Urothelium cell line (cell line): ENCODE measurements at regions not wholly inside any gene's neighbourhood (a gene's known extent, or its start where the extent isn't known, plus 50 kb on each side); places are given as distances from the start of the nearest gene placed in this dataset.
"Not testable (repeated sequence)": the region's sequence is repeated elsewhere in the genome, so short reads cannot be mapped to it uniquely, and the experiment has no call there.

Experiments
- DNase-seq: peaks from one replicate; pipeline ENCODE4 v3.0.0; 2011; ENCODE audit warnings: low spot score, mixed read lengths
- FAIRE-seq: peaks from 2 replicates; lab custom pipeline; 2011; peaks lifted over from hg19 to GRCh38; lab: Jason Lieb, UNC

DNA sequence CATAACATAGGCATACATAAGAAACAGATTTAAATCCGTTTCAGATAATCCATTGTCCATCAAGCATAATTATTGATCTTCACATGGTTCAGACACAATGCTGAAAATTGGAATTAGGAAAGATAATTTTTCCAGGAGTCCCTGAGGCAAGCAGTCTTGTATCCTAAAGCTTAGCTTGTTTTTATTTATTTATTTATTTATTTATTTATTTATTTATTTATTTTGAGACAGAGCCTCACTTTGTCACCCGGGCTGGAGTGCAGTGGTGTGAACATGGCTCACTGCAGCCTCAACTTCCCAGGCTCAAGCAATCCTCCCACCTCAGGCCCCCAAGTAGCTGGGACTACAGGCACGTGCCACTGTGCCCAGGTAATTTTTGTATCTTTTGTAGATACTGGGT, 89.7 kb upstream of the USP25 start:
- not testable (repeated sequence) for DNase-seq, FAIRE-seq

DNA sequence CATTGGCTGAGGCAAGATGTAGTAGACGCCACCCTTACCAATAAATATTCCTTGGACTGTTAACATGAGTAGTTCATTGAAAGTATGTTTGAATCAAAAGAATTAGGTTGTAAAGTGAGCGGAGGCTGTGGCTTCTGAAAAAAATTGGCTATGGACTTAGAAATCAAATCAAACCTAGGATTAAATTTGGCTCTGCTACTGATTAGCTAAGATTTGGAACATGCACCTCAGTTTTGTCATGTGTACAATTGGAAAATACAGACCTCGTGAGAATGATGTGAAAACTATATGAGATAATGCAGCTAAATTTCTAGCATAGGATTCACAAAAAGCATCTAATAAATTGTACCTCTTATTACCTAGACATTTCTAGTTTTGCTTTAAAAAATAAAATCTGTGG, 85.3 kb upstream of the USP25 start:
- FAIRE-seq (no peak), DNase-seq (no peak)

- FAIRE-seq (no peak), DNase-seq (no peak)
Measured at GRCh38 chr21:15645830-15646229, 84.0 kb upstream of the USP25 start.

DNA sequence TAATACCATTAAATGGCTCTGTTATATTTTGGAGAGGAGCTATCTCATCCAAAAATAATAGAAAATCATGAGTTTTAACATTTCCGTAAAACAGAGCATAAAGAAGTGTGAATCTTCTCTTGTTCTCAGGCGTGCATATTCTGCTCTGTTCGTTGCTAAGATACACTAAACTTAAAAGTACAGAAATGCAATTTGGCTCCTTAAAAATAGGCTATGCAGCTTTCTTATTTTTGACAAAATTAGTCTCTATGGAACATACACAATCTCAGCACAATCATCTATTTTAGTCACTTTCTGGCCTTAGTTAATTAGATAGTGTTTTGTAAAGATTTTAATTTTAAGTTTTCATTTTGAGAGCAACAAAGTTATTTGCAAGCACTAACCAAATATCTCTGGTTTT, 79.0 kb upstream of the USP25 start:
- FAIRE-seq = no peak

DNA sequence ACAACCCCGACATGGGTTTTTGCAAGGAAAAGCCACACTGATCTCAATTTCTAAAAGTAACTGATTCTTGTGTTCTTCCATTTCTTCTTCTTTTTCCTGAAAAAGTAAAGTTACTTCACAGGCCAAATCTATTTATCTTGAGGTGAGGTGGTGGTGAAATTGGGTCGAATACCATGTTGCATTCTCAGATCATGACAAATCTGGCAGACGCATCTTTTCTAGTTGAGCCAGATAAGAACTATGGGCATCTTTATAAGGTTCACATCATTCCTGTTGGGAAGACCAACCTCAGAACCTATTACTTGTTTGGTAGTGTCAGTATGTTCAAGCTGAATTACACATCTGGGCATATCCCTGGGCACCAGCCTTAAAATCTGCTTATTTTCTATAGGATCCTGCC, 78.6 kb upstream of the USP25 start:
- FAIRE-seq (no peak), DNase-seq (no peak)

More for the DNA sequence above, 79.0 kb upstream of the USP25 start:
- no peak for DNase-seq

DNA sequence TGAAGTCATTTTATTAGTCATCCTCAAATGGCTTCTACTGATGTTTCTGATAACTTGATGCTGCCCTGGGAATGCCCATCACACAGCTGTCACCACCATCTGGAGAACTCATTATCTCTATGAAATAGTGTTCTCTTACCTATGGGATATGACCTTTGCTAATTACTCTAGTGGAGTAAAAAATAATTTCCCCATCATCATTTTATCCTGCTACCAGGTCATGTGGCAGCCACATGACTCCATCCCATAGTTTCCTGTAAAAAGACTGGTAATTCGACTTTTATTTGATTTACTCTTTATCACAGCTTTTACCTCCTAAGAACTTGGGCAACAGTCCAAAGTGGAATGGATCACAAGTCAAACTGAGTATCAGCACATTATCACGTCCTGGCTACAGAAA, 76.1 kb upstream of the USP25 start:
- FAIRE-seq = no peak
- no peak for DNase-seq

DNA sequence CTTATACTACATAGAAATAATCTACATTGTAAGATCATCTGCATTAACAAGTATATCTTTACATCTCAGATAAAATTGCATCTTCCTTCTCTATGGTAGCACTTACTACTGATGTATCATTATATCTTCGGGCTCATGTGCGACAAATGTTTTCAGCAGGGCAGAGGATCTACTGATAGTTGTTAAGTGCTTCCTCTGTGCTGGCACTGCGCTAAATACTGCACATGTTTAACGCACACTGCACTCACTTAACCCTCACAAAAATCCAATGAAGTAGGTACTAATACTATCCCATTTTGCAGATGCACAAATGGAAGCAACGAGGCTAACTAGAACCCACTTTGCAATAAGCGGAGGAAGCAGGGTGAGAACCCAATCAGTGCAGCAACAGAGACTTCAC, 75.6 kb upstream of the USP25 start:
- DNase-seq = no peak

GRCh38 chr21:15659753-15660422, 69.9 kb upstream of the USP25 start:
- no peak for FAIRE-seq
- no peak for DNase-seq

More for the DNA sequence above, 75.6 kb upstream of the USP25 start:
- no peak for FAIRE-seq

GRCh38 chr21:15660423-15660804, 69.4 kb upstream of the USP25 start:
- FAIRE-seq (no peak), DNase-seq (no peak)

DNA sequence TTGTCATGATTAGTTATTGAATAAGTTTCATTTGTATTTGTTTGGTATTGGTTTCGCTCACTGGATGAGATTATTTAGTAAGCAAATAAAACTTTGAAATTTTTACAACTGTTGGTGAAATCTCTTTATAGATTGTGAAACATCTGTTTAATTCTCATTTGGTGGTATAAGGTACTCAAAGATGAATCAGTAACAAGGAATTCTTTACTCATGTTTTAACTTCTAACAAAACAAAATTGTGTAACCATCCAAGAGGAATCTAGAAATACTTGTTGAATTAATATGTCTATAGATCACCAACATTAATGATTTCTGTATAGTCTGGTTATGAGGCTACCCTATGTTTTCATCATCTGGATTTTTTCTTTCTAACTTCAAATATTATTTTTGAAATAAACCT, 62.8 kb upstream of the USP25 start:
- DNase-seq (no peak), FAIRE-seq (no peak)

DNA sequence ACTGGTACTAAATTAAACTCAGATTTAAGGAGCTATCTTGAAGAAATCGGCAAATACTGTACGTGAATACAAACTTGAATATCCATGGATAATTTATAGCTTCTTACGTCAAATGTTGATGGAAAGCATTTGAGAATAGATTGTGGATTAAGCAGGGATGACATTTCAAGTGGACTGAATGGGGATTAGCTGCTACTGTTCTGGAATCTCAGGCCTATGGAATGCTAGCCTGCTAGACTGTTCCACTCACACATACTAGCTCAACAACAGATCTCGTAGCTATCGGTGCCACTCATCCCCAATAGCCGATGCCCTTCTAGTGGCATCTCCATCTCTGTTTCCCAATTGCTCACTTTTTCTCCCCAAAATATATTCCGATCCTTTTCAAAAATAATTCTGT, 62.0 kb upstream of the USP25 start:
- FAIRE-seq (no peak), DNase-seq (no peak)

GRCh38 chr21:15669247-15669646, 60.5 kb upstream of the USP25 start:
- FAIRE-seq = no peak

DNA sequence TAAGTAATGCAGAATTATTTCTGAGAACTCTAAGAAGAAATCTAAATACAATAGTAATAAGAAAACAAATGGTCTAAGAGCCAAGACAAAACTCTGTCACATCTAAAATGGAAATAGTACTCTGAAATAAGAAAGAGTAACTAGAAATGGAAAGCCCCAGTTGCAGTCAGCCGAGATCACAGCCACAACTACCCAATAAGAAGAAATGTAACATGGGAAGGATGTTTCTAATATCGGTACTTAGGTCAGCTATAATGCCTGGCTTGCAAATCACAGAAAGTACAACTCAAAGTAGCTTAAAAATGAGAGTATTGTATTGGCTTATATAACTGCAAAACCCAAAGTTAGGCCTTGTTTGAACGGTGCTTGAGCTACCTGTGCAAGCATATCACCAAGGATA, 58.6 kb upstream of the USP25 start:
- no peak for DNase-seq

More at GRCh38 chr21:15669247-15669646, 60.5 kb upstream of the USP25 start:
- no peak for DNase-seq

GRCh38 chr21:15672578-15672977, 57.2 kb upstream of the USP25 start:
- FAIRE-seq, DNase-seq: not testable (repeated sequence)

More for the DNA sequence above, 58.6 kb upstream of the USP25 start:
- no peak for FAIRE-seq

DNA sequence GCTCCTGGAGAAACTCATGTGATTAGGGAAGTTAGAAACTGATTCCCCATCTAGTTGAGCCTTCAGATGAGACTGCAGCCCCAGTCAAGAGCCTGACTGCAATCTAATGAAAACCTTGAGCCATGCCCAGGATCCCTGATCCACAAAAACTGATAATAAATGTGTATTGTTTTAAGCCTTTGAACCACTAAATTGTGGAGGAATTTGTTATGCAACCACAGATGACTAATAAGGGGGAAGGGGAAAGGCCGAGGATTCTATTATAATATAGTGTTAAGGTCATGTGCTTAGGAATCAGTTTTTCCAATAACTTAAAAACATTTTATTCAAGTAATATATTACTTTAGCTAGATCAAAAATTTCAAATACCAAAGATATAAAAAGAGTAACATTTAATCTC, 52.8 kb upstream of the USP25 start:
- FAIRE-seq (no peak), DNase-seq (no peak)

DNA sequence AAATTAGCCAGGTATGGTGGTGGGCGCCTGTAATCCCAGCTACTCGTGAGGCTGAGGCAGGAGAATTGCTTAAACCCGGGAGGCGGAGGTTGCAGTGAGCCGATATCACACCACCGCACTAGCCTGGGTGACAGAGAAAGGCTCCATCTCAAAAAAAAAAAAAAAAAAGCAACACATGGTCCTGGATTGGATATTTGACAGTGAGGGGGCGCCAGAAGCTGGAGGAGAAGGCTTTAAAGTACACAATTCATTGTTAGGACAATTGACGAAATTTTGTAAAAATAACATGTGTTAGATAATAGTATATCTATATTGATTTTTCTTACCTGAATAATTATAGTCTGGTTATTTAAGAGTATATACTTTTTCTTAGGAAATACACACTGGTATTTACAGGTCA, 50.2 kb upstream of the USP25 start:
- DNase-seq (no peak), FAIRE-seq (no peak)
